Keratinocyte (primary cell): ENCODE measurements at regions not wholly inside any gene's neighbourhood (a gene's known extent, or its start where the extent isn't known, plus 50 kb on each side); places are given as distances from the start of the nearest gene placed in this dataset.
"Not testable (repeated sequence)": the region's sequence is repeated elsewhere in the genome, so short reads cannot be mapped to it uniquely, and the experiment has no call there.

Experiments used
- DNase-seq: peaks from one replicate; pipeline ENCODE4 v3.0.0-alpha.2; 2011; ENCODE audit warnings: low read depth, missing footprints, low spot score
- FAIRE-seq: peaks from 2 replicates; lab custom pipeline; 2011; peaks lifted over from hg19 to GRCh38; lab: Jason Lieb, UNC
- H2AFZ ChIP-seq: 2 replicates; pipeline ENCODE4 v1.6.0; 2012; ENCODE audit warnings: low read length, control low read depth, inconsistent platforms; ENCODE audit not compliant: control insufficient read depth
- H3K27ac ChIP-seq: 2 replicates; pipeline ENCODE4 v1.5.1; 2011; ENCODE audit warnings: low read length; ENCODE audit not compliant: control insufficient read depth, insufficient read depth
- H3K27me3 ChIP-seq: 3 replicates; pipeline ENCODE4 v1.6.0; 2011; ENCODE audit warnings: low read length; ENCODE audit not compliant: control insufficient read depth, insufficient read depth; ENCODE audit errors: extremely low read depth
- H3K36me3 ChIP-seq, 2 experiments: 2 replicates in 1 of 2; 3 replicates in 1 of 2; pipeline ENCODE4 v1.5.1; 2011; ENCODE audit warnings: low read length in 2 of 2, mild to moderate bottlenecking in 1 of 2; ENCODE audit not compliant: control insufficient read depth in 2 of 2, insufficient read depth in 2 of 2; ENCODE audit errors: extremely low read depth in 1 of 2
- H3K4me1 ChIP-seq: 3 replicates; pipeline ENCODE4 v1.5.1; 2011; ENCODE audit warnings: low read length; ENCODE audit not compliant: control insufficient read depth, insufficient read depth; ENCODE audit errors: extremely low read depth
- H3K4me2 ChIP-seq: 3 replicates; pipeline ENCODE4 v1.6.0; 2011; ENCODE audit warnings: low read depth, low read length; ENCODE audit not compliant: control insufficient read depth, insufficient read depth; ENCODE audit errors: extremely low read depth
- H3K4me3 ChIP-seq, 3 experiments: fragments of 200-600 bp in 1 of 3; sonication (generic) in 1 of 3; 2 replicates in 2 of 3; 3 replicates in 1 of 3; pipeline ENCODE4 v1.5.1; 2011 to 2016; ENCODE audit warnings: low read length in 3 of 3, mild to moderate bottlenecking in 3 of 3, control low read depth in 2 of 3, inconsistent platforms in 1 of 3, low read depth in 1 of 3, mixed read lengths in 1 of 3, mixed run types in 1 of 3, moderate library complexity in 1 of 3; ENCODE audit not compliant: control insufficient read depth in 2 of 3, insufficient read depth in 2 of 3; ENCODE audit errors: extremely low read depth in 1 of 3
- H3K79me2 ChIP-seq: 2 replicates; pipeline ENCODE4 v1.6.0; 2012; ENCODE audit warnings: low read length; ENCODE audit not compliant: control insufficient read depth, insufficient read depth
- H3K9ac ChIP-seq: 3 replicates; pipeline ENCODE4 v1.6.0; 2011; ENCODE audit warnings: low read length; ENCODE audit not compliant: control insufficient read depth, insufficient read depth; ENCODE audit errors: extremely low read depth
- H3K9me1 ChIP-seq: 3 replicates; pipeline ENCODE4 v1.6.0; 2011; ENCODE audit warnings: low read length; ENCODE audit not compliant: control insufficient read depth, insufficient read depth; ENCODE audit errors: extremely low read depth
- H3K9me3 ChIP-seq: 2 replicates; pipeline ENCODE4 v1.5.1; 2012; ENCODE audit warnings: low read depth, low read length; ENCODE audit not compliant: control insufficient read depth
- H4K20me1 ChIP-seq: 3 replicates; pipeline ENCODE4 v1.6.0; 2011; ENCODE audit warnings: low read length; ENCODE audit not compliant: control insufficient read depth, insufficient read depth; ENCODE audit errors: extremely low read depth
- CTCF ChIP-seq, 3 experiments: IDR thresholded peaks in 1 of 3; conservative IDR thresholded peaks in 1 of 3; optimal IDR thresholded peaks in 1 of 3; 2 replicates in 2 of 3; 3 replicates in 1 of 3; pipeline versions ENCODE3 to v1.5.1; 2011; ENCODE audit warnings: low read length in 3 of 3, mild to moderate bottlenecking in 3 of 3, moderate library complexity in 2 of 3, control low read depth in 1 of 3, inconsistent platforms in 1 of 3; ENCODE audit not compliant: insufficient read depth in 2 of 3; ENCODE audit errors: extremely low read depth in 1 of 3
- EZH2 ChIP-seq: IDR thresholded peaks from one replicate; pipeline ENCODE4 v1.6.1; 2012; ENCODE audit warnings: inconsistent platforms, mild to moderate bottlenecking, low read length, moderate library complexity
- dilution Hi-C: fragments of 300-500 bp; cut with MboI; formaldehyde crosslinking; loops from one replicate; pipeline ENCODE4 v1.7.0; 2020; ENCODE audit warnings: low sequenced_read_pairs; ENCODE audit not compliant: extremely low pct_ligation_motif_present

GRCh38 chr7:98764946-98765345 is 104.9 kb downstream of the TMEM130 start:
- TF ChIP-seq EZH2 (no peak), CTCF (optimal IDR thresholded peaks at IDR 0.05 in 1 of 3, IDR thresholded peaks at IDR 0.05 in 1 of 3, conservative IDR thresholded peaks at IDR 0.05 in 1 of 3; ENCODE audit: extremely low read depth in 1 of 3, insufficient read depth in 2 of 3, low read length in 3 of 3) (no peak)
- Histone ChIP-seq H3K27me3 (no peaks in the 10 kb centered on the region), H3K4me2 (no peak overlapping the region), H3K9ac (no peak overlapping the region), H3K4me1 (no peaks in the 10 kb centered on the region), H3K79me2 (no peaks in the 10 kb centered on the region), H3K9me1 (no peaks in the 10 kb centered on the region), H3K36me3 (no peaks in the 10 kb centered on the region), H3K9me3 (peaks cover 3% of the 10 kb centered on the region), H2AFZ (no peak overlapping the region), H3K4me3 (no peak overlapping the region), H4K20me1 (no peaks in the 10 kb centered on the region), H3K27ac (no peak overlapping the region)
- dilution Hi-C loops: no loop called here
- DNase-seq (no peak), FAIRE-seq (no peak)

- DNase-seq, H3K9me3 ChIP-seq, FAIRE-seq, H3K36me3 ChIP-seq, H4K20me1 ChIP-seq, H3K4me1 ChIP-seq, H3K27ac ChIP-seq, H3K9ac ChIP-seq, dilution Hi-C loops, H3K9me1 ChIP-seq, H2AFZ ChIP-seq, H3K4me3 ChIP-seq, H3K27me3 ChIP-seq, H3K4me2 ChIP-seq, H3K79me2 ChIP-seq: not testable (repeated sequence)
Observed at GRCh38 chr7:98770085-98770484, 99.7 kb downstream of the TMEM130 start.

- H3K36me3 ChIP-seq: no peaks in the 10 kb centered on the region
- TF ChIP-seq CTCF (optimal IDR thresholded peaks at IDR 0.05 in 1 of 3, IDR thresholded peaks at IDR 0.05 in 1 of 3, conservative IDR thresholded peaks at IDR 0.05 in 1 of 3; ENCODE audit: extremely low read depth in 1 of 3, insufficient read depth in 2 of 3, low read length in 3 of 3) (no peak), EZH2 (no peak)
- no peak overlapping the region for H3K4me3 ChIP-seq
- no peak overlapping the region for H3K4me2 ChIP-seq
- H3K27ac ChIP-seq: no peak overlapping the region
- H3K9ac ChIP-seq: no peak overlapping the region
- dilution Hi-C loops: no loop called here
- no peaks in the 10 kb centered on the region for H4K20me1 ChIP-seq
- H3K27me3 ChIP-seq: no peaks in the 10 kb centered on the region
- FAIRE-seq: no peak
- no peaks in the 10 kb centered on the region for H3K9me1 ChIP-seq
- H3K4me1 ChIP-seq: no peaks in the 10 kb centered on the region
- no peaks in the 10 kb centered on the region for H3K79me2 ChIP-seq
- no peak for DNase-seq
- H3K9me3 ChIP-seq: no peaks in the 10 kb centered on the region
- no peak overlapping the region for H2AFZ ChIP-seq
Observed at GRCh38 chr7:98771519-98771918, 98.3 kb downstream of the TMEM130 start.
